H1 (cell line): ENCODE measurements at regions not wholly inside any gene's neighbourhood (a gene's known extent, or its start where the extent isn't known, plus 50 kb on each side); places are given as distances from the start of the nearest gene placed in this dataset.

Experiments
- CTCF ChIA-PET: fragments of 300-600 bp; sonication (Branson Sonifier 250); formaldehyde crosslinking; loops from one replicate; lab custom pipeline; 2021; ENCODE audit not compliant: partially characterized antibody; lab: Charles Lee
- POLR2A ChIA-PET: fragments of 300-600 bp; sonication (Branson Sonifier 250); formaldehyde crosslinking; loops from one replicate; lab custom pipeline; 2021; ENCODE audit warnings: inconsistent platforms; ENCODE audit not compliant: partially characterized antibody; lab: Charles Lee
- DNase-seq, 2 experiments: peaks; one replicate each; pipeline versions ENCODE4 v3.0.0 to v3.0.0-alpha.2; 2010 to 2022; ENCODE audit warnings: low spot score in 2 of 2, low read depth in 1 of 2, mixed read lengths in 1 of 2
- FAIRE-seq: peaks from 2 replicates; lab custom pipeline; 2011; peaks lifted over from hg19 to GRCh38; lab: Jason Lieb, UNC
- H2AFZ ChIP-seq: 2 replicates; pipeline ENCODE4 v1.8.1; 2012; ENCODE audit warnings: low read length, inconsistent platforms
- H2AK5ac ChIP-seq: 2 replicates; pipeline ENCODE4 v1.6.1; 2013; ENCODE audit warnings: low read depth, low read length
- H2BK120ac ChIP-seq: replicated peaks from 2 replicates; pipeline ENCODE3; 2013; ENCODE audit warnings: low read depth, low read length, inconsistent platforms
- H2BK12ac ChIP-seq: 2 replicates; pipeline ENCODE4 v1.6.1; 2013; ENCODE audit warnings: low read depth, low read length
- H2BK15ac ChIP-seq: 2 replicates; pipeline ENCODE4 v1.6.1; 2013; ENCODE audit warnings: low read length
- H2BK20ac ChIP-seq: 2 replicates; pipeline ENCODE4 v1.6.1; 2013; ENCODE audit warnings: low read length
- H2BK5ac ChIP-seq: 2 replicates; pipeline ENCODE4 v1.6.1; 2013; ENCODE audit warnings: low read depth, low read length
- H3K14ac ChIP-seq: 2 replicates; pipeline ENCODE4 v1.6.1; 2013; ENCODE audit warnings: inconsistent platforms; ENCODE audit not compliant: insufficient read length
- H3K18ac ChIP-seq: 2 replicates; pipeline ENCODE4 v1.6.1; 2013; ENCODE audit warnings: low read length; ENCODE audit errors: extremely low read depth
- H3K23ac ChIP-seq: 2 replicates; pipeline ENCODE4 v1.6.1; 2013; ENCODE audit warnings: inconsistent platforms; ENCODE audit not compliant: insufficient read length
- H3K23me2 ChIP-seq: 2 replicates; pipeline ENCODE4 v1.6.1; 2013; ENCODE audit warnings: low read depth, low read length
- H3K27ac ChIP-seq: 2 replicates; pipeline ENCODE4 v1.6.1; 2011; ENCODE audit warnings: low read depth, low read length, inconsistent platforms
- H3K27me3 ChIP-seq, 4 experiments: replicated peaks in 1 of 4; 1 replicate in 1 of 4; 2 replicates in 3 of 4; pipeline versions ENCODE4 v1.6.1 to v1.8.1; 2011 to 2013; ENCODE audit warnings: low read length in 3 of 4, mild to moderate bottlenecking in 3 of 4, inconsistent platforms in 2 of 4, mixed read lengths in 2 of 4, moderate library complexity in 1 of 4; ENCODE audit not compliant: control insufficient read depth in 3 of 4, insufficient read depth in 3 of 4; ENCODE audit errors: extremely low read depth in 1 of 4
- H3K36me3 ChIP-seq, 4 experiments: 2 replicates each; pipeline versions ENCODE4 v1.6.1 to v1.8.1; 2011 to 2013; ENCODE audit warnings: mild to moderate bottlenecking in 4 of 4, low read length in 3 of 4, moderate library complexity in 2 of 4, control low read depth in 1 of 4, inconsistent platforms in 1 of 4; ENCODE audit not compliant: insufficient read depth in 4 of 4, control insufficient read depth in 2 of 4
- H3K4ac ChIP-seq: replicated peaks from 2 replicates; pipeline ENCODE3; 2013; ENCODE audit warnings: low read length, low read depth, mixed read lengths, inconsistent platforms; ENCODE audit not compliant: insufficient read length
- H3K4me1 ChIP-seq, 4 experiments: replicated peaks in 1 of 4; 1 replicate in 1 of 4; 2 replicates in 3 of 4; pipeline versions ENCODE4 v1.6.1 to v1.8.1; 2011 to 2013; ENCODE audit warnings: low read length in 3 of 4, inconsistent platforms in 2 of 4, mixed read lengths in 1 of 4; ENCODE audit not compliant: insufficient read depth in 4 of 4, control insufficient read depth in 3 of 4
- H3K4me2 ChIP-seq, 2 experiments: 2 replicates each; pipeline versions ENCODE4 v1.6.1 to v1.8.1; 2011 to 2013; ENCODE audit warnings: low read depth in 2 of 2, low read length in 2 of 2, control low read depth in 1 of 2, inconsistent platforms in 1 of 2, mild to moderate bottlenecking in 1 of 2; ENCODE audit not compliant: insufficient read depth in 1 of 2
- H3K4me3 ChIP-seq, 4 experiments: fragments of 200-600, 300-600 bp in 1 of 4; sonication (generic), shearing (Covaris generic), sonication (Bioruptor Twin) in 1 of 4; 2 replicates each; pipeline versions ENCODE4 v1.5.1 to v1.8.1; 2011 to 2016; ENCODE audit warnings: low read length in 4 of 4, low read depth in 3 of 4, control low read depth in 2 of 4, inconsistent platforms in 2 of 4, mild to moderate bottlenecking in 2 of 4, mixed read lengths in 1 of 4, moderate library complexity in 1 of 4; ENCODE audit not compliant: insufficient read depth in 2 of 4; ENCODE audit errors: extremely low read depth in 1 of 4
- H3K56ac ChIP-seq: replicated peaks from 2 replicates; pipeline ENCODE3; 2013; ENCODE audit warnings: low read depth, mild to moderate bottlenecking, mixed read lengths, low read length, inconsistent platforms; ENCODE audit not compliant: insufficient read length
- H3K79me1 ChIP-seq: 2 replicates; pipeline ENCODE4 v1.6.1; 2013; ENCODE audit warnings: low read depth, low read length, control low read depth
- H3K79me2 ChIP-seq, 2 experiments: 2 replicates each; pipeline versions ENCODE4 v1.6.1 to v1.8.1; 2012 to 2013; ENCODE audit warnings: low read length in 2 of 2, mild to moderate bottlenecking in 2 of 2, inconsistent platforms in 1 of 2; ENCODE audit not compliant: insufficient read depth in 2 of 2, control insufficient read depth in 1 of 2
- H3K9ac ChIP-seq, 4 experiments: replicated peaks in 1 of 4; 1 replicate in 1 of 4; 2 replicates in 3 of 4; pipeline versions ENCODE4 v1.6.1 to v1.8.1; 2011 to 2013; ENCODE audit warnings: low read depth in 3 of 4, low read length in 3 of 4, control low read depth in 2 of 4, mild to moderate bottlenecking in 2 of 4, moderate library complexity in 2 of 4, inconsistent platforms in 1 of 4; ENCODE audit errors: extremely low read depth in 1 of 4
- H3K9me3 ChIP-seq, 2 experiments: 2 replicates each; pipeline versions ENCODE4 v1.6.1 to v1.8.1; 2012 to 2013; ENCODE audit warnings: mild to moderate bottlenecking in 2 of 2, moderate library complexity in 2 of 2, control low read depth in 1 of 2, inconsistent platforms in 1 of 2, low read depth in 1 of 2, low read length in 1 of 2, mixed read lengths in 1 of 2; ENCODE audit not compliant: insufficient read depth in 2 of 2
- H4K20me1 ChIP-seq, 2 experiments: replicated peaks in 1 of 2; 2 replicates each; pipeline versions ENCODE3 to v1.8.1; 2011 to 2013; ENCODE audit warnings: inconsistent platforms in 2 of 2, low read length in 2 of 2, mild to moderate bottlenecking in 1 of 2; ENCODE audit not compliant: insufficient read depth in 2 of 2, control insufficient read depth in 1 of 2
- H4K5ac ChIP-seq: 2 replicates; pipeline ENCODE4 v1.6.1; 2013; ENCODE audit warnings: low read length, low read depth, mixed read lengths, inconsistent platforms; ENCODE audit not compliant: insufficient read length
- H4K8ac ChIP-seq: 2 replicates; pipeline ENCODE4 v1.8.0; 2013; ENCODE audit warnings: mild to moderate bottlenecking, moderate library complexity, low read length, inconsistent platforms; ENCODE audit not compliant: insufficient read depth; ENCODE audit errors: extremely low read depth
- H4K91ac ChIP-seq: replicated peaks from 2 replicates; pipeline ENCODE3; 2013; ENCODE audit warnings: low read length, mixed read lengths, inconsistent platforms; ENCODE audit not compliant: insufficient read length
- ASH2L ChIP-seq: fragments of 200-600, 300-600 bp; sonication (generic); IDR thresholded peaks from one replicate; pipeline ENCODE4 v1.7.1; 2017; ENCODE audit warnings: low read length
- PHF8 ChIP-seq: fragments of 200-600 bp; sonication (generic); conservative IDR thresholded peaks from 2 replicates; pipeline ENCODE4 v1.7.1; 2012; ENCODE audit warnings: low read depth, mild to moderate bottlenecking, inconsistent platforms, low read length, moderate library complexity
- RAD21 ChIP-seq, 2 experiments: IDR thresholded peaks in 1 of 2; conservative IDR thresholded peaks in 1 of 2; 2 replicates each; pipeline ENCODE4 v1.6.1; 2011; ENCODE audit warnings: low read depth in 2 of 2, low read length in 2 of 2, improper control_type of control experiment in 1 of 2, inconsistent platforms in 1 of 2, mild to moderate bottlenecking in 1 of 2, moderate library complexity in 1 of 2
- RXRA ChIP-seq: IDR thresholded peaks from 2 replicates; pipeline ENCODE4 v1.6.1; 2011; ENCODE audit warnings: low read depth, mild to moderate bottlenecking, low read length, moderate library complexity; ENCODE audit not compliant: insufficient read depth
- WGBS, 2 experiments: shearing (Covaris generic) in 1 of 2; methylation state at CpG; one replicate each; pipeline versions ENCODE4 v1.1.6 to v1.1.7; 2013 to 2015; ENCODE audit warnings: low lambda C conversion rate in 2 of 2, mixed read lengths in 2 of 2, inconsistent platforms in 1 of 2, low coverage in 1 of 2, missing lambda C conversion rate in 1 of 2; ENCODE audit not compliant: insufficient replicate concordance in 2 of 2, insufficient coverage in 1 of 2, insufficient read length in 1 of 2; ENCODE audit errors: extremely low coverage in 1 of 2, missing lambda C conversion rate in 1 of 2; 5-methylcytosine and 5-hydroxymethylcytosine counted together

DNA sequence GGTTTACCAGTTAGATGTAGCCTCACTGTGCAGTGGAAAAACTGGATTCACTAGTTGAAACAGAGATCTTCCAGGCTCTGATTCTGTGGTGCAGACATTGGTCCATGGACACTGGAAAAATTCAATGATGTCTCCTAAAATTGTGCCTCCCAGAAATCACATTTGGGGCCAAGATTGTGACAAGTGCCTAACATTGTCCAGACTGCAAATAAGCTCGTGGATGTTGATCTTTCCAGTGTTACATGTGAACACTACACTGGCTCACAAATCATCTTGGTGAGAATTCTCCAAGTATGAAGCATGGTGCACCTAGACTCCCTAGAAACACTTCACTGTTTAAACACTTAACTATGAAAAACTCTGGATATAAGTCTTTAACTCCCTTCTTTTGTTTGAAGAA is 140.4 kb downstream of the HAO1 start:
- no peak overlapping the region for H4K8ac ChIP-seq
- no peak overlapping the region for H3K27ac ChIP-seq
- ChIA-PET POLR2A (no interaction called here), CTCF (no interaction called here)
- H3K56ac ChIP-seq = no peak overlapping the region
- no peak for DNase-seq
- H2AFZ ChIP-seq = no peak overlapping the region
- H2BK12ac ChIP-seq = no peak overlapping the region
- H3K23ac ChIP-seq = no peak overlapping the region
- no peak overlapping the region for H3K9ac ChIP-seq
- no peak overlapping the region for H2BK5ac ChIP-seq
- H3K4me2 ChIP-seq = no peak overlapping the region
- WGBS, 2 experiments = 90% methylated on average over 1 of the region's 1 CpG; no CpG with 5 or more reads in 1 of the 2 experiments
- TF ChIP-seq RAD21 (IDR thresholded peaks at IDR 0.05 in 1 of 2, conservative IDR thresholded peaks at IDR 0.05 in 1 of 2; ENCODE audit: low read depth in 2 of 2, low read length in 2 of 2) (no peak), PHF8 (no peak), RXRA (no peak), ASH2L (no peak)
- H4K5ac ChIP-seq = no peak overlapping the region
- no peaks in the 10 kb centered on the region for H3K79me1 ChIP-seq
- no peak overlapping the region for H3K4me3 ChIP-seq
- no peak overlapping the region for H4K91ac ChIP-seq
- no peak overlapping the region for H3K14ac ChIP-seq
- H3K27me3 ChIP-seq = no peaks in the 10 kb centered on the region
- H2BK120ac ChIP-seq = no peak overlapping the region
- peaks cover 0 to 7% of the 10 kb centered on the region in 2 experiments; a peak in 1 of 4 replicates for H3K9me3 ChIP-seq
- H3K4me1 ChIP-seq = no peaks in the 10 kb centered on the region
- H3K18ac ChIP-seq = no peak overlapping the region
- no peak overlapping the region for H2BK20ac ChIP-seq
- no peaks in the 10 kb centered on the region; the same call in 1 of the 2 replicates for H3K23me2 ChIP-seq
- H3K4ac ChIP-seq = no peak overlapping the region
- H2BK15ac ChIP-seq = no peak overlapping the region
- no peak for FAIRE-seq
- no peaks in the 10 kb centered on the region for H4K20me1 ChIP-seq
- H3K79me2 ChIP-seq = no peaks in the 10 kb centered on the region
- H2AK5ac ChIP-seq = no peak overlapping the region
- no peaks in the 10 kb centered on the region for H3K36me3 ChIP-seq
